Fibroblast of gingiva (primary cell): ENCODE measurements at regions not wholly inside any gene's neighbourhood (a gene's known extent, or its start where the extent isn't known, plus 50 kb on each side); places are given as distances from the start of the nearest gene placed in this dataset.
"Not testable (repeated sequence)": the region's sequence is repeated elsewhere in the genome, so short reads cannot be mapped to it uniquely, and the experiment has no call there.

Experiments used
- DNase-seq: peaks from one replicate; pipeline ENCODE4 v3.0.0-alpha.2; 2011; ENCODE audit warnings: low read depth

DNA sequence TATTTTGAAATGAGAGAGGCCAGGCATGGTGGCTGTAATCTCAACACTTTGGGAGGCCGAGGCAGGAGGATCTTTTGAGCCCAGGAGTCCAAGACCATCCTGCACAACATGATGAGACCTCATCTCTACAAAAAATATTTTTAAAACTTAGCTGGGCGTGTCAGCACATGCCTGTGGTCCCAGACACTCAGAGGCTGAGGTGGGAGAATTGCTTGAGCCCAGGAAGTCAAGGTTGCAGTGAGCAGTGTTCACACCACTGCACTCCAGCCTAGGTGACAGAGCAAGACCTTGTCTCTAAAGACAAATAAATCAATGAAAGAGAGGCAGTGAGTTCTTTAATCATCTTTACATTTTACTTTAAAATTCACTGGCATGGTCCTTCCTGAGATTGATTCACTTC is 124.5 kb downstream of the DUSP6 start:
- no peak for DNase-seq

DNA sequence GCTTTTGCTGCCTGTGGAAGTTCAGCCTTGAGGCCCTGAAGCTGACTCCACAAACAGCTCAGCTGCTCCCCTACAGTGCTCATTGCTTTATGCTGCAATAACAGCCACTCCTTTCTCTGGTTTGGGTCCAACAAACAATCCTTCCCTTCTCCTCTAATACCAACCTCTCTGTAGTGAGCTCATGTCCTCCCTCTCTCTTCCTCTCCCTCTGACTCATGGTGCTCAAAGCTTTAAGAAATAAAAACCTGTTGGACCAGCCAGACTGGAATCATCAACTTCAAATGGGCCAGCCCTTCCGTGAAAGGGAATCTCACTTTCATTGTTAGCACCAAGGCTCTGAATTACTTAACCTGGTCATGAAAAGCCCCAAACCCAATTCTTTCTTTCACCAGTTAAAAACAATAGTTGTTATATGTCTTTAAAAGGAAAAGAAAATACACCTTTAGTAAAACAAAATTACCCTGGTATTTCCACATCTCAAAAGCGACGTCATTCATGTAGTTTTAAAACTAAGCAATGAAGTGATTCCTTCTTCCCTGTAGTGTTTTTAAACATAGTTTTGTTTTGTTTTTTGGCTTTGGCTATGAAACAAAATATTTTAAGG is 126.4 kb downstream of the DUSP6 start:
- DNase-seq = peak; percentile 83

DNA sequence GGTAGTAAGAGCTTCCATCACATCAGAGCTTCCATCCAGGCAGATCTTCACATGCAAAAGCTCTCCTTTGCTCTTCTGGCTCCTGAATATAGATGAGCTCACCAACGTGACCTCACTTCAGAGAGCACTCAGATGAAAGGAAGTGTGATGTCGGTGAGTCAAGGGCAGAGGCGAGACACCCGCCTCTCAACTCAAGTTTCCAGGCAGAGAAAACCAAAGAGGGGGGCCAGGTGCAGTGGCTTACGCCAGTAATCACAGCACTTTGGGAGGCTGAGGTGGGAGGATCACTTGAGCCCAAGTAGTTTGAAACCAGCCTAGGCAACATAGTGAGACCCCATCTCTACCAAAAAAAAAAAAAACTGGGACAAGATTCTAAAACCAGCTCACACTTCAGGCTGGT is 126.9 kb downstream of the DUSP6 start:
- DNase-seq = no peak

DNA sequence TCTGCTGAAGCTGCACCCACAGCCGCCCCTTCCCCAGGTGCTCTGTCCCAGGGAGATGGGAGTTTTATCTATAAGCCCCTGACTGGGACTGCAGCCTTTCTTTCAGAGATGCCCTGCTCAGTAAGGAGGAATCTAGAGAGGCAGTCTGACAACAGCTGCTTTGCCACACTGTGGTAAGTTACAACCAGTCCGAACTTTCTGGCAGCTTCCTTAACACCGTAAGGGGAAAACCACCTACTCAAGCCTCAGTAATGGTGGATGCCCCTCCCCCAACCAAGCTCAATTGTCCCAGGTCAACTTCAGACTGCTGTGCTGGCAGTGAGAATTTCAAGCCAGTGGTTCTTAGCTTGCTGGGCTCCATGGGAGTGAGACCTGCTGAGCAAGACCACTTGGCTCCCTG is 129.7 kb downstream of the DUSP6 start:
- DNase-seq = not testable (repeated sequence)

DNA sequence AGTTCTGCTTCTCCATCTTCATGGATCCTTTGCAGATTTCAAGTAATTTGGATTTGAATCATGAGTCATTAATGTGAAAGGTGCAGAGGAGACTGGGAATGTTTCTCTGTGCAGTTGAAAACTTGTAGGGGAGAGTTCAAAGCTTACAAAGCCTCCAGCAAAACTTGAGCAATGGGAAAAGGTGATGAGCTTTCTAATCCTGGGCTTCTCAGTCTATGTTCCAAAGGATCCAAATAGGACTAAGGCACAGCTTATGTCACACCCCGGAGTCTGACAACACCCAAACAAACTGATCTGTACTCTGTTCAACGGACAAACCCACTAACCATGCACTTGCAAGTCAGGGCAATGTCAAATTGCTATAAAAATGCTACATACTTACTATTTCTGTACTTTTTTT is 134.8 kb downstream of the DUSP6 start:
- no peak for DNase-seq

DNA sequence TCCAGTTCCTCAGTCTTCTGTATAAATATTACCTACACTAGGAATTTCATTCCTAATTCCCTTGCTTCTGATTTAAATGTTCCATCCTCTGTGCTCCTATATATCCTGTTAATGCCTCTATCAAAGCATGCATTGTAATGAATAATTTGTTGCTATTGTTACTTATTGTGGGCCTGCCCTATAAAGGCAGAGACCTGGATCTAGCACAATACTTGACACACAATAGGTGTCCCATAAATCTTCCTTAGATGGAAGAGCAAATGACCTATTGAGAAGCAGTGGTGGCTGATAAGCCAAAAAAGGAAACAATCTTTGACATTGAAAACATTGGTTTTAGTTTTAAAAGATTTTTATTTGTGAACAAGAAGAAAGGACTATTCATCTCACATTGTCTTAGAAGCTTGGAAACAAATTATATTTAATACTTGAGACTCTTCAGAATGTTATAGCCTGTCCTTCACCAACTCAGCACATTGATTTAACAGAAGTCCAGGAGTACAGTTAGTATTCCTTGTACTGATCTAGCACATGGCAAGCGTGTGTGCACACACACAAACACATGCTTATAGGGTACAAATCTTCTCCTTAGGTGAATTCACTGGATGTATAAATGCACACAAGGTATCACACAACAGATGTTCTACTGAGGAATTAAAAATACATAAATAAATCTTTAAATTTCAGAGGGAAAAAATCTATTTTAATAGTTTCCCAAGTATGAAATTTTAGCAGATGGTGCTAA is 135.9 kb downstream of the DUSP6 start:
- DNase-seq = no peak

DNA sequence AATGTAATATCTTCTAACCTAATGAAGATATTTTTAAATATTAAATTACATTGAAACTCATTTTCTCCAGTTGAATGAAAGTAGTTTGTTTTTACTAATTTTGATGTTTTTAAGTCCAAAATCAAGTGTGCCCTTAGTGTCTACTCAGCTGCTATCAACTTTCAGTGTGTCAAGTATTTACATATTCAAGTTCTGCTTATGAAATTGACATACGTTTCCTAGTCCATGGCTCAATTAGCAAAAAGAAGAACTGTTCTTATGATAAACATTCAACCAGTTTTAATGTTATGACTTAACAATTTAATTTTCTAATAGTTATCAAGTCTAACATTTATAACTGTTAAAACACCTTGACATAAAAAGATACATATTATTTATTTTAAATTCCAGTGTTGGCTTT is 137.1 kb downstream of the DUSP6 start:
- DNase-seq = no peak

DNA sequence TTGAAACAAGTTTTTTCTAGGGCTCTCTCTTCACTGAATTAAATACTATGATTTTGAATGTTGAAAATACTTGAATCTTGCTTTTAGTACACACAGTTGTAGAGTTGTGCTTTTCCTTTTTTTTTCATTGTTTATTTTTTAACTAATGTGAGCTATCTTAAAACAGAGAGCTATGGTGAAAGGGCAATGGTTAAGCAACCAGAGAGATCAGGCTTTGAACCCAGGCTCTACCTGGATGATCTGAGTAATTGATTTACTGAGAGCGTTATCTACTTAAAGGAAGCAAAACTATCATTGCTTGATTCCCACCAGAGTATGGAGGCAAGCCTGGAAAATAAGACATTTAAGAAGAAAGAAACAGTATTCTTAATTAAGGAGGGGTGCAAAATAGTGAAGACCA is 138.6 kb downstream of the DUSP6 start:
- DNase-seq = no peak

DNA sequence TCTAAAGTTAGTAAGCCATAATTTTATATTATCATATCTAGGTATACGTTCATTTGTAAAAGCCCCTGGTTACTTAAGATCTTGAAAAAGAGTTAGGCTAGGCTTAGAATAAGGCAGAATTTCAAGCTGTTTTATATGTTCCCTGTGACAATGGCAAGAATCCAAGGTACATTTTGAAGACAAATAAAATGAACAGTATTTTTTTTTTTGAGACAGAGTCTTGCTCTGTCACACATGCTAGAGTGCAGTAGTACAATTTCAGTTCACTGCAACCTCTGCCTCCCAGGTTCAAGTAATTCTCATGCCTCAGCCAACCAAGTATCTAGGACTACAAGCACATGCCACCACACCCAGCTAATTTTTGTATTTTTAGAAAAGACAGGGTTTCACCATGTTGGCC is 139.2 kb downstream of the DUSP6 start:
- no peak for DNase-seq

DNA sequence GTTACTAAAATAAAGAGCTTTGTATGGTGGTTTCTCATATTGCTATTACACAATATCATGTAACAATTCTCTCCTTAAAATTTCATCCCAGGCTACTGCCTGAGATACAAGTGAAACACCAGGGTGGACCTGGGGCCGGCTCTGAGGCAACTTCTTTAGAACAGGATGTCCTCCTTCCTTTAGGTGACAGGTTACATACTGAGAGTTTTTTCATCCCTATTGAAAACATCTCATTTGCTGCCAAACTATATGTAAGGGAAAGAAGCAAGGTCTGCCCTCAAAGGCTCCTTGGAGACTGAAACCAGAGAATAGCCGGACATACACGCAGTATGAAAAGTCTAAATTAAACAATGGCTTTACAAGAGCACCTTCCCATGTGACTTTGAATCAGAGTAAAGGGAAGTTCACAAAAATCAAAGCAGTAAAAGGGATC is 139.9 kb downstream of the DUSP6 start:
- DNase-seq = peak; percentile 21

DNA sequence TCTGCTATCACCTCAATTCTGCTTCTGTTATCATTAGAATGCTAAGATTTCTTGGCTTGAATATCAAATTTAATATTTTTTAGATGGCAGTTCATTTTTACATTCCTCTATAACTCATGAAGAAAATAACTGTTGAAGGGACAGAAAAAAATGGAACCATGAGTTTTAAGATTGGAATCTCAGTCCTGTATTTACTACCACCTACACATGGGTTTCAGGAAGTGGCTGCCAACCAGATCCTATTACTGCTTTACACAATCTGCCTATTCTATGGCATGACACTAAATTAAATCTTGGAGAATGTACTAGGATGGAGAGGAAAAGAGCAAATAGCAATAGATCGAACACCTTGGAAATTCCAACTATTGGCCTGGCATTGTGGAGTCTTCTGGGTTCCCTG is 140.8 kb downstream of the DUSP6 start:
- peak; percentile 30 for DNase-seq

DNA sequence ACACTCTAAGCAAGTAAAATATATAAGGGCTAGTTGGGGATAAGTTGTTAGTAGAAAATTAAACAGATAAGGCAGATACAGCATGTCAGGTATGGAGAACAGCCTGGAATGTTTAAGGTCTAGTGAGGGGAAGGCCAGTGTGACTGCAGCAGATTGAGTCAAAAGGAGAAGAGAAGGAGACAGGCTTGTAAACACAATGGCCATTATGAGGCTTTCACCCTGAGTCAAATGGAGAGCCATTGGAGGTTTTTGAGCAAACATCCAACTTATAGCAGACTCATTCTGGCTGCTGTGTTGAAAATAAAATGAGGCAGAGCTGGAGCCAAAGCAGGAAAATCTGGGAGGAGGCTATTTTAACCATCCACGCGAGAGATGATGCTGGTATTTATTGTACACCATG is 142.0 kb downstream of the DUSP6 start:
- no peak for DNase-seq

DNA sequence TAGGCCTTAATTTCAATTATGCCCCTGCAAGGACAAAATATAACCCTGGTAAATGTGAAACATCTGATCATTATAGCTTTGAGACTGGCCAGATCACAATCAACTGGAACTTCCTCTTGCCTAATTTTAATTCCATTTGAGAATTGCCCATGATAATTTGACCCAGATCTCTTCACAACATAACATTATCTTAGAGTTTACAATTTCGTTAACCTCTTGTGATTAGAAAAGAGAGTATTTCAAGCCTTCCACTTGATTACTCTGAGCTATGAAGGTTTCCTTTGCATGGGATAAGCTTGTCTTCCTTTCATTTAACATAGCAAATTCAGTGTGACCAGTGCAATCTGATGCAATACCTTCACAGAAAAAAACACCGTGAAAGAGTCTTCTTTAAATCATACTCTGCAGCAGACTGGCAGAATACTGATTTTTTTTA is 143.6 kb downstream of the DUSP6 start:
- peak; percentile 78 for DNase-seq

DNA sequence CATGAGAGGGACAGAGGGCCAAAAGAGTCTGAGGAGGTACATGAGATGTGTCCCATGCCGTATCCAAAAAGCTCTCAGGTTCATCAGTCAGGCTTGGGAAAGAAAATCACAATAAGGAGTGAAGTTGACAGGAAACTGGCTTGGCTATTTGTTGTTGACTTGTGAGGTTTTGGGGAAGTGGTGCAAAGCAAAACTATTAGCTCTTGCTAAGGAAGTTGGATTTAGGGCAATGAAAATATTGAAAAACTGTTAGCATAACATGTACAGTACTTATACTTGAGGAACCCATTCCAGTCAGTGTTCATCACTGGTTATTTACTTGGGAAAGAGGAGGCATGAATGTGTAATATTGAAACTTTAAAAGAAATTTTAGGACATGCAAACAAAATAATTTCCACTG is 145.9 kb downstream of the DUSP6 start:
- no peak for DNase-seq

DNA sequence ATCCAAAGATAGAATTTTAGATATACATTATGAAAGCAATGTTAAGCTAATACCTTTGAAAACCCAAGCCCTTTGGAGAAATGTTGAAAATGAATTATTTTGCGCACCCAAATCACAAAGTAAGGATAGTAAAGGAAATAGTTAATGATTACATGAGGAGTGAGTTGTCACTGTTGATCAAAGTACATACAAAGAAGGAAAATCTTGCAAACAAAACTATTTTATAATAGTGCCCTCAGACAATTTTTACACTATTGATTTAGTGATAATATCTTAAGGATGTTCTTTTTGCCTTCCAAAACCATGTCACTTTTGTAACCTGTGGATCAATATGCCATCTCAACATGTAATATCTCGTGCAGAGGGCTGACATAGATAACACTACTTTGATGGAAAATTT is 146.8 kb downstream of the DUSP6 start:
- DNase-seq = no peak

DNA sequence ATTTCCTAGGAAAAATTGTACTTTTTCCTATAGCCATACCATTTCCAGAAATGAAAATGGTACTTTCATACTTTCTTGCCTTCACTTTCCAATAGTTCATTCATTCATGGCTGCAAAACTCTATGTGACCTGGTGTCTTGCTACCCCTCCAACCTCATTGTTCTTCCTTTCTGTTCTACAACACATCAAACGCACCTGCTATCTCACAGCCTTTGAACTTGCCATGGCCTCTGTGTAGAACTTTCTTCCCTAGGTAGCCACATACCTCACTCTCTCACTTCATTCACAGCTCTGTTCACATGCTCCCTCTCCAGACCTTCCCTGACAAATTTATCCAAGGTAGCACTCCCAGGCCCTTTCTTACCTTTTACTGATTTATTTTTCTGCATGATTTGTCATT is 149.2 kb downstream of the DUSP6 start:
- DNase-seq = no peak

DNA sequence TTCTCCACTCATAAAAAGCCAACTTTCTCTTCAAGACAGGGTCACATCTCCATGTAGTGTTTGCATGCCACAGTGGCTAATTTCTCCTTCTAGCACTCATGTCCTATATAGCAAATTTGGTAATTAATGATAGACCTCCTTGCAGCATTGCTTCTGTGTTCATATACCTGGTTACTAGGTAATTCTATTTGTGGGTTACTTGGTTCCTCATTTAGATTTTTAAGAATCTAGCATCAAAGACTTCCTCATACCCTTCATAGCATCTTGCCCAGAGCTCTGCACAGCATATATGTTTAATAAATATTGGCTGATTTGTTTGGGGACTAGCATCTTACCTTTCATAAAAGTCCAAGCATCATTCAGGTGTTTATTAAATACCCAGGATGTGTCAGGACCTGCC is 152.1 kb downstream of the DUSP6 start:
- no peak for DNase-seq

DNA sequence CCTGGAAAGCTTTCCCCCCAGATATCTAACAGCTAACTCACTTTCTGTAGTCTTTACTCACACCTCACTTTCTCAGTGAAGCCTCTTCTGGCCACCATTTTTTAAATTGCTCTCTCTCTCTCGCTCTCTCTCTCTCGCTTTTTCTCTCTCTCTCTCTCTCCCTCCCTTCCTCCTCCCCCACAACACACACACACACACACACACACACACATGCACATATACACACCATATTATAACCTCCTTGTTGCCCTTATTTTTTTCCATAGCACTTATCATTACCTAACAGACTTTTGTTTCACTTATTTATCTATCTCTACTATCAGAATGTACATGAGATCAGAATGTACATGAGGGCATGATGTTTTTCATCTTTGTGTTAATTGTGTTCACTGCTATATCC is 156.8 kb downstream of the DUSP6 start:
- no peak for DNase-seq

DNA sequence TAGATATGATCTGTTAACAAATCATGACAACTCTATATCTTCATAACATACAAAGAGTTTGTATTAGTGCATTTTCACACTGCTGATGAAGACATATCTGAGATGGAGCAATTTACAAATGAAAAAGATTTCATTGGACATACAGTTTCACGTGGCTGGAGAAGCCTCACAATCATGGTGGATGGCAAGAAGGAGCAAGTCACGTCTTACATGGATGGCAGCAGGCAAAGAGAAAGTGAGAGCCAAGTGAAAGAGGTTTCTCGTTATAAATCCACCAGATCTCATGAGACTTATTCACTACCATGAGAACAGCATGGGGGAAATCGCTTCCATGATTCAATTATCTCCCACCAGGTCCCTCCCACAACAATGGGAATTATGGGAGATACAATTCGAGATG is 157.6 kb downstream of the DUSP6 start:
- no peak for DNase-seq

DNA sequence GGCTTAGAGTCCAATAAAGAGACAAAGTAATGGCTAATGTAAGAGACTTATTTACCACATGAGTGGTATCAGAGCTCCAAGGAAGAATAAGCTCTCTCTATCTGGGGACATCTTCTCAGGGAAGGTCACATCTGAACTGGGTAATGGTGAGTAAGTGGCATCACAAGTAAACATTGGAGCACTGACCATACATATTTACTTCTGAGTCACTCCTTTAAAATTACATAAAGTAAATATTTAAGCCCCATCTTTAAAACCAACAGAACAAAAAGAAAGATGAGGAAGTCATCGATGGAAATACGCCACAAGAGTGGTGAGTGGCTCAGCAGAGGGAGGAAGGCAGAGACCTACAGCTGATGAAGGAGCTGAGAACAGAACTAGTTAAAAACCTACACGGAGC is 159.9 kb downstream of the DUSP6 start:
- peak; percentile 35 for DNase-seq

DNA sequence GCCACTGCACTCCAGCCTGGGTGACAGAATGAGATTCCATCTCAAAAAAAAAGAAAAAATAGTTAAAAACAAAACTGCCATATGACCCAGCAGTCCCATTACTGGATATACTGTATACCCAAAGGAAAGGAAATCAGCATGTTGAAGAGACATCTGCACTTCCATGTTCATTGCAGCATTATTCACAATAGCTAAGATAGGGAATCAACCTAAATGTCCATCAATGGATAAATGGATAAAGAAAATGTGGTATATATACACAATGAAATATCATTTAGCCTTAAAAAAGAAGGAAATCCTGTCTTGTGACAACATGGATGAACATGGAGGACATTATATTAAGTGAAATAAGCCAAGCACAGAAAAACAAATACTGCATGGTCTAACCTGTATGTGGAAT is 160.7 kb downstream of the DUSP6 start:
- DNase-seq = not testable (repeated sequence)

DNA sequence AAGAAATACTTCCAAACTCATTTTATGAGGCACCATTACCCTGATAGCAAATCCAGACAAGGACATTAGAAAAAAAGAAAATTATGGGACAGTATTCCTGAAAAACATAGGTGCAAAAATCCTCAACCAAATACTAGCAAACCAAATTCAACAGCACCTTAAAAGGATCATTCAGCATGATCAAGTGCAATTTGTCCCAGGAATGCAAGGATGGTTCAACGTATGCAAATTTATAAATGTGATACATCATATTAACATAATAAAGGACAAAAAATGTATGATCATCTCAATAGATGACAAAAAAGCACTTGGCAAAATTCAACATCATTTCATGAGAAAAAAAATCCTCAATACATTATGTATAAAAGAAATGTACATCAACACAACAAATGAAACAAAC is 162.9 kb downstream of the DUSP6 start:
- no peak for DNase-seq

DNA sequence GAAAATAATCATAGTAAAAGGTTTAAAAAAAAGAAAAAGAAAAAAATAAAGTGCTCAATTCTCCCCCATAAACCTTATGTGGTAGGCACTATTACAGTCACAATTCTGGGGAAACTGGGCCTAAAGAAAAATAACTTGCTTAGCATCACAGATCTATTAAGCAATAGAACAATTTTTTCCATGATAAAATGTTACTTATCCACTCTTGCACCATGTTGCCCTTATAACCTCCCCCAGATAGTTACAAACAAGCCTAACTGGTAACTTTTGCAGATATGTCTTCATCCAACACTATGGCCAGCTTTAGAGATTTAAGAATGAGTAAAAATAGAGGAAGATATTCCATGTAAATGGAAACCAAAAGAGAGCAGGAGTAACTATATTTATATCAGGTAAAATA is 164.8 kb downstream of the DUSP6 start:
- peak; percentile 17 for DNase-seq

DNA sequence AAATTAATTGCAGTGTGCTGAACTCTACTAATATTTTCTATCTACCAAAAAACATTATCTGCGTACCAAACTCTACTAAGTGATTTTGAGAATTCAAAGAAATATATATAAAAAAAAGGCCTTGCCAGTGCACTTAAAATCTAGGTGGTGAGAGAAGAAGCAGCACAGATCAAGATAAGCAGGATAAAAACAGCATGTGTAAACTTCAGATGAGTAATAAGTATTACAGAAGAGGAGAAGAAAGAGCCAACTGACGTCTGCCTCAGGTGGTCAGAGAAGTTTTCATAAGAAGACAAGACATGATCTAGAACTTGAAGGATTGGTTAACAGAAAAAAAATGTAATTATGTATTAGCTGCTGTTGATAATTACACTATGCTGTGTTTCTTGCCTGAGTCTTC is 166.4 kb downstream of the DUSP6 start:
- DNase-seq = no peak
